Panc1 (cell line): ENCODE measurements at regions not wholly inside any gene's neighbourhood (a gene's known extent, or its start where the extent isn't known, plus 50 kb on each side); places are given as distances from the start of the nearest gene placed in this dataset.

Experiments
- SIN3A ChIP-seq: IDR thresholded peaks from 2 replicates; pipeline ENCODE4 v1.6.1; 2012; ENCODE audit warnings: low read depth, mild to moderate bottlenecking, low read length, moderate library complexity, borderline replicate concordance; ENCODE audit not compliant: insufficient read depth
- TCF7L2 ChIP-seq: IDR thresholded peaks from 2 replicates; pipeline ENCODE4 v1.6.1; 2011; ENCODE audit warnings: mild to moderate bottlenecking, low read depth, low read length, inconsistent platforms
- TF ChIP-seq, protein P1 (sequence below): fragments of 450-650 bp; IDR thresholded peaks from 2 replicates; pipeline ENCODE4 v1.5.1; 2017; ENCODE audit warnings: mild to moderate bottlenecking
- TF ChIP-seq, protein P2 (sequence below), 2 experiments: IDR thresholded peaks; 2 replicates each; pipeline ENCODE4 v1.6.1; 2011 to 2012; ENCODE audit warnings: low read depth in 2 of 2, control low read depth in 1 of 2, low read length in 1 of 2, mild to moderate bottlenecking in 1 of 2, moderate library complexity in 1 of 2; ENCODE audit not compliant: insufficient read depth in 1 of 2

DNA sequence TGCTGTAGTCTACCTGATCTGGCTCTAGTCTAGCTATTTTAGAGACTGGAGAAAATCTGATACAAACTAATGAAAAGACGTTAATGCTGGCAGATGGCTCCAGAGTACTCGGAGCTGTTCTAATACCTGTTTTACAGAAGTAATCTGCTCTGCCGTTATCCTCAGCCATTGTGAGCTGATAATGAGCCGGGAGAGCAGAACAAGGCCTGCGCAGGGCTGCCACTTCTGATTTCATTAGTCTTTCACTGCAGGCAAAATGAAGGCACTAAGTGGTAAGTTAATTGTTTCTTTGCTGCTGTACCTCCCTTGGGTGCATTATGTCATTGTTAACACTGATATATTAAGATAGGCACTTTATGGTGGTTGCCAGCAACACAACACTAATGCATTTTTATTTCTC is 456.4 kb upstream of the PFKP start:
- TF ChIP-seq, protein P1, sequence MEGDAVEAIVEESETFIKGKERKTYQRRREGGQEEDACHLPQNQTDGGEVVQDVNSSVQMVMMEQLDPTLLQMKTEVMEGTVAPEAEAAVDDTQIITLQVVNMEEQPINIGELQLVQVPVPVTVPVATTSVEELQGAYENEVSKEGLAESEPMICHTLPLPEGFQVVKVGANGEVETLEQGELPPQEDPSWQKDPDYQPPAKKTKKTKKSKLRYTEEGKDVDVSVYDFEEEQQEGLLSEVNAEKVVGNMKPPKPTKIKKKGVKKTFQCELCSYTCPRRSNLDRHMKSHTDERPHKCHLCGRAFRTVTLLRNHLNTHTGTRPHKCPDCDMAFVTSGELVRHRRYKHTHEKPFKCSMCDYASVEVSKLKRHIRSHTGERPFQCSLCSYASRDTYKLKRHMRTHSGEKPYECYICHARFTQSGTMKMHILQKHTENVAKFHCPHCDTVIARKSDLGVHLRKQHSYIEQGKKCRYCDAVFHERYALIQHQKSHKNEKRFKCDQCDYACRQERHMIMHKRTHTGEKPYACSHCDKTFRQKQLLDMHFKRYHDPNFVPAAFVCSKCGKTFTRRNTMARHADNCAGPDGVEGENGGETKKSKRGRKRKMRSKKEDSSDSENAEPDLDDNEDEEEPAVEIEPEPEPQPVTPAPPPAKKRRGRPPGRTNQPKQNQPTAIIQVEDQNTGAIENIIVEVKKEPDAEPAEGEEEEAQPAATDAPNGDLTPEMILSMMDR: no peak
- TF ChIP-seq, protein P2, sequence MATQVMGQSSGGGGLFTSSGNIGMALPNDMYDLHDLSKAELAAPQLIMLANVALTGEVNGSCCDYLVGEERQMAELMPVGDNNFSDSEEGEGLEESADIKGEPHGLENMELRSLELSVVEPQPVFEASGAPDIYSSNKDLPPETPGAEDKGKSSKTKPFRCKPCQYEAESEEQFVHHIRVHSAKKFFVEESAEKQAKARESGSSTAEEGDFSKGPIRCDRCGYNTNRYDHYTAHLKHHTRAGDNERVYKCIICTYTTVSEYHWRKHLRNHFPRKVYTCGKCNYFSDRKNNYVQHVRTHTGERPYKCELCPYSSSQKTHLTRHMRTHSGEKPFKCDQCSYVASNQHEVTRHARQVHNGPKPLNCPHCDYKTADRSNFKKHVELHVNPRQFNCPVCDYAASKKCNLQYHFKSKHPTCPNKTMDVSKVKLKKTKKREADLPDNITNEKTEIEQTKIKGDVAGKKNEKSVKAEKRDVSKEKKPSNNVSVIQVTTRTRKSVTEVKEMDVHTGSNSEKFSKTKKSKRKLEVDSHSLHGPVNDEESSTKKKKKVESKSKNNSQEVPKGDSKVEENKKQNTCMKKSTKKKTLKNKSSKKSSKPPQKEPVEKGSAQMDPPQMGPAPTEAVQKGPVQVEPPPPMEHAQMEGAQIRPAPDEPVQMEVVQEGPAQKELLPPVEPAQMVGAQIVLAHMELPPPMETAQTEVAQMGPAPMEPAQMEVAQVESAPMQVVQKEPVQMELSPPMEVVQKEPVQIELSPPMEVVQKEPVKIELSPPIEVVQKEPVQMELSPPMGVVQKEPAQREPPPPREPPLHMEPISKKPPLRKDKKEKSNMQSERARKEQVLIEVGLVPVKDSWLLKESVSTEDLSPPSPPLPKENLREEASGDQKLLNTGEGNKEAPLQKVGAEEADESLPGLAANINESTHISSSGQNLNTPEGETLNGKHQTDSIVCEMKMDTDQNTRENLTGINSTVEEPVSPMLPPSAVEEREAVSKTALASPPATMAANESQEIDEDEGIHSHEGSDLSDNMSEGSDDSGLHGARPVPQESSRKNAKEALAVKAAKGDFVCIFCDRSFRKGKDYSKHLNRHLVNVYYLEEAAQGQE (IDR thresholded peaks at IDR 0.05; ENCODE audit: insufficient read depth in 1 of 2, low read depth in 2 of 2, low read length in 1 of 2): no peak
- TF ChIP-seq TCF7L2: no peak
- no peak for TF ChIP-seq SIN3A
